Small intestine (tissue), 7 donors: ENCODE measurements at regions not wholly inside any gene's neighbourhood (a gene's known extent, or its start where the extent isn't known, plus 50 kb on each side); places are given as distances from the start of the nearest gene placed in this dataset.
A peak's percentile ranks its signal among the peaks of the same experiment; 100 is the strongest.

Experiments
- DNase-seq, 2 donors: peaks; one replicate each; pipeline versions ENCODE4 v3.0.0 to v3.0.0-alpha.2; 2013
- FAIRE-seq: peaks from 2 replicates; lab custom pipeline; 2012; peaks lifted over from hg19 to GRCh38; lab: Jason Lieb, UNC
- H3K27ac ChIP-seq, 3 donors: one replicate each; pipeline ENCODE4 v1.5.1; 2013; ENCODE audit warnings: low read length in 2 of 3, mild to moderate bottlenecking in 2 of 3, control low read depth in 1 of 3, inconsistent platforms in 1 of 3, low read depth in 1 of 3, moderate library complexity in 1 of 3
- H3K27me3 ChIP-seq, 3 donors: one replicate each; pipeline ENCODE4 v1.6.1; 2013; ENCODE audit warnings: low read length in 3 of 3, inconsistent platforms in 1 of 3; ENCODE audit not compliant: control insufficient read depth in 3 of 3, insufficient read depth in 3 of 3
- H3K36me3 ChIP-seq, 3 donors: one replicate each; pipeline ENCODE4 v1.6.1; 2013; ENCODE audit warnings: low read length in 3 of 3, inconsistent platforms in 1 of 3, low read depth in 1 of 3, mild to moderate bottlenecking in 1 of 3, moderate library complexity in 1 of 3; ENCODE audit not compliant: control insufficient read depth in 3 of 3, insufficient read depth in 2 of 3
- H3K4me1 ChIP-seq, 3 donors: one replicate each; pipeline ENCODE4 v1.6.1; 2013; ENCODE audit warnings: low read length in 2 of 3, inconsistent platforms in 1 of 3, low read depth in 1 of 3, mild to moderate bottlenecking in 1 of 3, moderate library complexity in 1 of 3; ENCODE audit not compliant: control insufficient read depth in 3 of 3, insufficient read depth in 2 of 3
- H3K4me3 ChIP-seq, 3 donors: one replicate each; pipeline ENCODE4 v1.5.1; 2013; ENCODE audit warnings: low read length in 3 of 3, control low read depth in 1 of 3, inconsistent platforms in 1 of 3, low read depth in 1 of 3, mild to moderate bottlenecking in 1 of 3, moderate library complexity in 1 of 3
- H3K9me3 ChIP-seq, 2 donors: one replicate each; pipeline ENCODE4 v1.6.1; 2013; ENCODE audit warnings: low read depth in 1 of 2, low read length in 1 of 2; ENCODE audit not compliant: control insufficient read depth in 2 of 2, insufficient read depth in 1 of 2
- WGBS, 3 donors: extraction: QIAGEN DNeasy Blood & Tissue Kit; methylation state at CpG; one replicate each; pipeline ENCODE4 v1.1.7; 2013; 5-methylcytosine and 5-hydroxymethylcytosine counted together
- donor health status: healthy with polysubstance abuse.
- donor health status: control.
- donor health status: control.
- donor health status: Bipolar disorder and iron deficiency.
- donor health status: healthy.

GRCh38 chr9:545480-545879 lies 296.0 kb upstream of the DMRT1 start:
- 76 to 86% (median 80%) methylated on average over 7 of the region's 7 CpGs for WGBS, 3 donors
- Histone ChIP-seq H3K4me3 (no peak overlapping the region), H3K9me3 (no peaks in the 10 kb centered on the region), H3K27ac (no peak overlapping the region), H3K36me3 (peaks cover 0 to 12% (median 0%) of the 10 kb centered on the region in 3 donors), H3K4me1 (peaks cover 0 to 10% (median 5%) of the 10 kb centered on the region in 3 donors), H3K27me3 (no peaks in the 10 kb centered on the region)
- no peak for FAIRE-seq
- no peak for DNase-seq

- H3K27ac ChIP-seq, result no peak overlapping the region
- H3K4me1 ChIP-seq, result peaks cover 0 to 10% (median 5%) of the 10 kb centered on the region in 3 donors
- no peak for DNase-seq
- no peak for FAIRE-seq
- peaks cover 0 to 12% (median 0%) of the 10 kb centered on the region in 3 donors for H3K36me3 ChIP-seq
- 39 to 61% (median 57%) methylated on average over 3 of the region's 3 CpGs for WGBS, 3 donors
- H3K4me3 ChIP-seq, result no peak overlapping the region
- no peaks in the 10 kb centered on the region for H3K9me3 ChIP-seq
- H3K27me3 ChIP-seq, result no peaks in the 10 kb centered on the region
These were observed 295.3 kb upstream of the DMRT1 start for GRCh38 chr9:546235-546634.

- Histone ChIP-seq H3K36me3 (peaks cover 0 to 12% (median 0%) of the 10 kb centered on the region in 3 donors), H3K27ac (no peak overlapping the region), H3K27me3 (no peaks in the 10 kb centered on the region), H3K4me3 (peak overlapping the region in 1 of 3 donors; percentile 24), H3K9me3 (no peaks in the 10 kb centered on the region), H3K4me1 (peaks cover 0 to 10% (median 5%) of the 10 kb centered on the region in 3 donors)
- DNase-seq, result no peak
- WGBS, 3 donors, result 13 to 23% (median 16%) methylated on average over 3 of the region's 3 CpGs
- no peak for FAIRE-seq
These were observed 294.7 kb upstream of the DMRT1 start for GRCh38 chr9:546797-547223.

GRCh38 chr9:547314-547713 lies 294.2 kb upstream of the DMRT1 start:
- peaks cover 0 to 12% (median 0%) of the 10 kb centered on the region in 3 donors for H3K36me3 ChIP-seq
- 53 to 77% (median 68%) methylated on average over 5 of the region's 5 CpGs for WGBS, 3 donors
- DNase-seq, result no peak
- FAIRE-seq, result no peak
- H3K9me3 ChIP-seq, result no peaks in the 10 kb centered on the region
- no peak overlapping the region for H3K4me3 ChIP-seq
- no peak overlapping the region for H3K27ac ChIP-seq
- H3K4me1 ChIP-seq, result peaks cover 2 to 10% (median 5%) of the 10 kb centered on the region in 3 donors
- H3K27me3 ChIP-seq, result no peaks in the 10 kb centered on the region

- Histone ChIP-seq H3K9me3 (no peaks in the 10 kb centered on the region), H3K36me3 (peaks cover 0 to 12% (median 0%) of the 10 kb centered on the region in 3 donors), H3K27me3 (no peaks in the 10 kb centered on the region), H3K4me3 (no peak overlapping the region), H3K4me1 (peaks cover 2 to 10% (median 5%) of the 10 kb centered on the region in 3 donors), H3K27ac (peak overlapping the region in 1 of 3 donors; percentile 14)
- DNase-seq (no peak), FAIRE-seq (no peak)
- 31 to 58% (median 52%) methylated on average over 12 of the region's 12 CpGs for WGBS, 3 donors
These were observed 292.0 kb upstream of the DMRT1 start for GRCh38 chr9:549455-549997.

- Histone ChIP-seq H3K27ac (no peak overlapping the region), H3K36me3 (peaks cover 0 to 12% (median 0%) of the 10 kb centered on the region in 3 donors), H3K4me3 (no peak overlapping the region), H3K9me3 (no peaks in the 10 kb centered on the region), H3K4me1 (peaks cover 2 to 10% (median 3%) of the 10 kb centered on the region in 3 donors), H3K27me3 (no peaks in the 10 kb centered on the region)
- WGBS, 3 donors, result 22 to 67% (median 37%) methylated on average over 8 of the region's 8 CpGs
- peak in 1 of 2 donors; percentile 41 for DNase-seq
- no peak for FAIRE-seq
These were observed 291.2 kb upstream of the DMRT1 start for GRCh38 chr9:550333-550732.

GRCh38 chr9:551986-552929 lies 289.2 kb upstream of the DMRT1 start:
- H3K9me3 ChIP-seq, result no peaks in the 10 kb centered on the region
- 75 to 80% (median 77%) methylated on average over 12 of the region's 12 CpGs for WGBS, 3 donors
- H3K27me3 ChIP-seq, result no peaks in the 10 kb centered on the region
- no peak for FAIRE-seq
- no peak for DNase-seq
- H3K4me3 ChIP-seq, result no peak overlapping the region
- peaks cover 2 to 10% (median 2%) of the 10 kb centered on the region in 3 donors for H3K4me1 ChIP-seq
- no peak overlapping the region for H3K27ac ChIP-seq
- peaks cover 0 to 12% (median 0%) of the 10 kb centered on the region in 3 donors for H3K36me3 ChIP-seq

GRCh38 chr9:555493-555892 lies 286.0 kb upstream of the DMRT1 start:
- no peak for FAIRE-seq
- no peak for DNase-seq
- Histone ChIP-seq H3K4me3 (no peak overlapping the region), H3K36me3 (peaks cover 0 to under 1% (median 0%) of the 10 kb centered on the region in 3 donors), H3K27me3 (no peaks in the 10 kb centered on the region), H3K27ac (no peak overlapping the region), H3K4me1 (peaks cover 0 to 2% (median 0%) of the 10 kb centered on the region in 3 donors), H3K9me3 (no peaks in the 10 kb centered on the region)
- WGBS, 3 donors, result 73 to 75% (median 73%) methylated on average over 4 of the region's 4 CpGs
